HCT116 (cell line): ENCODE measurements at regions not wholly inside any gene's neighbourhood (a gene's known extent, or its start where the extent isn't known, plus 50 kb on each side); places are given as distances from the start of the nearest gene placed in this dataset.

Source experiments
- ATF3 ChIP-seq: IDR thresholded peaks from 2 replicates; pipeline ENCODE4 v1.6.1; 2012
- CEBPB ChIP-seq: IDR thresholded peaks from 2 replicates; pipeline ENCODE4 v1.6.1; 2012; ENCODE audit warnings: low read depth
- CTCF ChIP-seq, 3 experiments: fragments of 200-600 bp in 1 of 3; sonication (generic) in 1 of 3; IDR thresholded peaks in 2 of 3; conservative IDR thresholded peaks in 1 of 3; 2 replicates each; pipeline ENCODE4 v1.5.1; 2012 to 2017; ENCODE audit warnings: low read depth in 2 of 3, low read length in 2 of 3, antibody characterized with exemption in 1 of 3, borderline replicate concordance in 1 of 3, control low read depth in 1 of 3, mild to moderate bottlenecking in 1 of 3, mixed read lengths in 1 of 3, mixed run types in 1 of 3, moderate library complexity in 1 of 3; ENCODE audit not compliant: insufficient read depth in 1 of 3
- FOSL1 ChIP-seq: IDR thresholded peaks from 2 replicates; pipeline ENCODE4 v1.6.1; 2012; ENCODE audit warnings: low read depth
- POLR2A ChIP-seq: IDR thresholded peaks from 2 replicates; pipeline ENCODE4 v1.7.0; 2011; ENCODE audit warnings: borderline replicate concordance; ENCODE audit not compliant: insufficient read depth, insufficient read length; ENCODE audit errors: extremely low read depth
- POLR2AphosphoS5 ChIP-seq: IDR thresholded peaks from 2 replicates; pipeline ENCODE4 v1.6.1; 2011; ENCODE audit warnings: mild to moderate bottlenecking, low read depth, low read length, moderate library complexity
- REST ChIP-seq: IDR thresholded peaks from 2 replicates; pipeline ENCODE4 v1.6.1; 2012; ENCODE audit warnings: low read depth
- TCF7L2 ChIP-seq: IDR thresholded peaks from 2 replicates; pipeline ENCODE4 v1.7.0; 2011; ENCODE audit warnings: borderline replicate concordance, inconsistent platforms; ENCODE audit not compliant: insufficient read depth, insufficient read length; ENCODE audit errors: extremely low read depth

- TF ChIP-seq POLR2A (no peak), CTCF (IDR thresholded peaks at IDR 0.05 in 2 of 3, conservative IDR thresholded peaks at IDR 0.05 in 1 of 3; ENCODE audit: borderline replicate concordance in 1 of 3, insufficient read depth in 1 of 3, low read depth in 2 of 3, low read length in 2 of 3) (no peak), TCF7L2 (no peak), POLR2AphosphoS5 (no peak), ATF3 (no peak), CEBPB (no peak), FOSL1 (no peak), REST (no peak)
Measured at GRCh38 chr5:58064801-58065200, 395.1 kb downstream of the PLK2 start.
